Heart left ventricle (tissue), 16 donors: ENCODE measurements at regions not wholly inside any gene's neighbourhood (a gene's known extent, or its start where the extent isn't known, plus 50 kb on each side); places are given as distances from the start of the nearest gene placed in this dataset.

ENCODE experiments used
- ATAC-seq, 4 donors: fragments of 200-7000 bp; cut with Tn5 transposase; one replicate each; pipeline ENCODE4 v1.9.1; 2020 to 2022; ENCODE audit warnings: moderate library complexity in 4 of 4, mild to moderate bottlenecking in 3 of 4, moderate number of reproducible peaks in 1 of 4
- DNase-seq, 5 donors: peaks; one replicate each; pipeline ENCODE4 v3.0.0-alpha.2; 2020
- H3K27ac ChIP-seq, 12 donors: fragments of 200-600 bp; sonication (generic) in 4 of 12; one replicate each; pipeline versions ENCODE4 v1.5.0 to v1.8.0; 2016 to 2022; ENCODE audit warnings: mild to moderate bottlenecking in 2 of 12
- H3K27me3 ChIP-seq, 9 donors: fragments of 200-600 bp; sonication (generic) in 2 of 9; one replicate each; pipeline versions ENCODE4 v1.5.1 to v1.8.0; 2016 to 2022; ENCODE audit warnings: mild to moderate bottlenecking in 3 of 9
- H3K36me3 ChIP-seq, 9 donors: fragments of 200-600 bp; sonication (generic) in 2 of 9; one replicate each; pipeline versions ENCODE4 v1.5.0 to v1.8.0; 2018 to 2022; ENCODE audit warnings: mild to moderate bottlenecking in 2 of 9
- H3K4me1 ChIP-seq, 12 donors: fragments of 200-600 bp; sonication (generic) in 4 of 12; one replicate each; pipeline versions ENCODE4 v1.5.0 to v1.8.0; 2016 to 2022; ENCODE audit warnings: mild to moderate bottlenecking in 3 of 12
- H3K4me3 ChIP-seq, 12 donors: fragments of 200-600 bp; sonication (generic) in 4 of 12; one replicate each; pipeline versions ENCODE4 v1.5.0 to v1.8.0; 2017 to 2022; ENCODE audit warnings: mild to moderate bottlenecking in 9 of 12, moderate library complexity in 4 of 12
- H3K9me3 ChIP-seq, 12 donors: fragments of 200-600 bp; sonication (generic) in 4 of 12; one replicate each; pipeline versions ENCODE4 v1.5.0 to v1.8.0; 2016 to 2022; ENCODE audit warnings: mild to moderate bottlenecking in 1 of 12
- POLR2A ChIP-seq, 2 donors: fragments of 450-650 bp; IDR thresholded peaks; one replicate each; pipeline ENCODE4 v1.6.1; 2017; ENCODE audit warnings: antibody characterized with exemption in 2 of 2, mild to moderate bottlenecking in 2 of 2, moderate library complexity in 2 of 2
- WGBS, 4 donors: extraction: QIAGEN DNeasy Blood & Tissue Kit in 2 of 4; methylation state at CpG; one replicate each; pipeline versions ENCODE4 v1.1.5 to v1.1.7; 2013 to 2018; 5-methylcytosine and 5-hydroxymethylcytosine counted together
- intact Hi-C, 10 donors: fragments of 100-400 bp; cut with DNase I; formaldehyde crosslinking; loops; one replicate each; pipeline versions ENCODE4 v1.11.1 to v1.14.2; 2022
- TF ChIP-seq, protein P1 (sequence below), 12 donors: fragments of 200-600 bp; sonication (generic) in 4 of 12; IDR thresholded peaks; one replicate each; pipeline versions ENCODE4 v1.5.0 to v1.8.0; 2018 to 2022; ENCODE audit warnings: antibody characterized with exemption in 12 of 12, mild to moderate bottlenecking in 5 of 12
- donor health status: ischemic (EF 13 %, LVEDD 7.1; RV severe dilation, severe dysfunction).
- donor health status: healthy with polysubstance abuse.
- donor health status: DM: no; HTN: yes; CAD: no.
- donor health status: DM: no; HTN: no; CAD: no.
- donor health status: ischemic (EF 25% LVEDD 6.9; RV normal size, moderate dysfunction).
- donor health status: ischemic (EF 25% LVEDD 5.7; RV mildly dilated, moderate dysfunction).
- donor health status: healthy.
- donor health status: DM: yes; HTN: yes; CAD: no.
- donor health status: ischemic (EF 35%, LVEDD 5.7; RV mildly dilated, moderate dysfunction).
- donor health status: nonischemic (EF 11% LVEDD 7.7; RV severe dilation, severe dysfunction).
- donor health status: DM: yes; HTN: yes; CAD: no.
- donor health status: PGD.
- donor health status: ischemic (EF 29% LVEDD 5.4; RV normal size, mild dysfunction).
- donor health status: nonischemic (EF 23%, LVEDD 6.1; RV moderate dilation, normal function).

DNA sequence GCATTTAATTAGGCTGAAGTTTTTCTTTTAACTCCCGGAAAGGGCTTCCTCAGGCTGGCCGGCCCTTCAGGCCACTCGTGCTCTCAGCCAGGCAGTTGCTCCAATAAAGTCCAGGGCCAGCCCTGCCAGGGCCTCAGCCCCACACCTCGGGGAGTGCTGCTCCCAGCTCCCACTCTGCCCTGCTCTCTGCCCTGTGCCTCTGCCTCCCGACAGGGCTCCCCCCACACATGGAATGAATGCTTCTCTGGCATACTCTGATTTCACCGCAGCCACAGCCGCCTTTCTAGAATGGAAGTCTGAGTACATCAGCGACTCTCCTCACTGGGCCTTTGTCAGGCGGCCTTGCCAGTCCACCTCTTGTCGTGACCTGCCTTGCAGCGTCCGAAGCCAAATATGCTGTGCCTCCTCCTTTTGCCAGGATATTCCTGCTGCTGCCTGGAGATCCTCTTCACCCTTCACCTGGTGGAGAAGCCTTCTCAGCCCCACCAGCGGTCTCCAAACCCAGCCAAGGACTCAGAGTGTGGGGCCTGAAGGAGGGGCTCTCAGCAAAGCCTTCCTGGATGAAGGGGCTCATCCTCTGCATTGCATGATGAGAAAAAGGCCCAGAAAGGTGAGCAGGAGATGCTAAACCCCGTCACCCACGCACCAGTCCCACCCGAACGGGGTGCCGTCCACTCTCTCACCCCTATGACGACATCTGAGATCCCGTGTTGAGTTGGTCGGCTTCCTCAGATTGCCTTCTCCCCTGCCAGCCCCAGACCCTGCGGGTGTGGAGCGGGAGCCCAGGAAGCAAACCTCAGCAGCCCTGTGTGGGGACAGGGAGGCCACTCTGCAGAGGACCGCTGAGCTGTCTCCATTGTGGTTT, 472.7 kb upstream of the HS6ST1 start:
- intact Hi-C loops, result no loop called here
- no peak for TF ChIP-seq POLR2A (IDR thresholded peaks at IDR 0.05)
- TF ChIP-seq, protein P1, sequence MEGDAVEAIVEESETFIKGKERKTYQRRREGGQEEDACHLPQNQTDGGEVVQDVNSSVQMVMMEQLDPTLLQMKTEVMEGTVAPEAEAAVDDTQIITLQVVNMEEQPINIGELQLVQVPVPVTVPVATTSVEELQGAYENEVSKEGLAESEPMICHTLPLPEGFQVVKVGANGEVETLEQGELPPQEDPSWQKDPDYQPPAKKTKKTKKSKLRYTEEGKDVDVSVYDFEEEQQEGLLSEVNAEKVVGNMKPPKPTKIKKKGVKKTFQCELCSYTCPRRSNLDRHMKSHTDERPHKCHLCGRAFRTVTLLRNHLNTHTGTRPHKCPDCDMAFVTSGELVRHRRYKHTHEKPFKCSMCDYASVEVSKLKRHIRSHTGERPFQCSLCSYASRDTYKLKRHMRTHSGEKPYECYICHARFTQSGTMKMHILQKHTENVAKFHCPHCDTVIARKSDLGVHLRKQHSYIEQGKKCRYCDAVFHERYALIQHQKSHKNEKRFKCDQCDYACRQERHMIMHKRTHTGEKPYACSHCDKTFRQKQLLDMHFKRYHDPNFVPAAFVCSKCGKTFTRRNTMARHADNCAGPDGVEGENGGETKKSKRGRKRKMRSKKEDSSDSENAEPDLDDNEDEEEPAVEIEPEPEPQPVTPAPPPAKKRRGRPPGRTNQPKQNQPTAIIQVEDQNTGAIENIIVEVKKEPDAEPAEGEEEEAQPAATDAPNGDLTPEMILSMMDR (IDR thresholded peaks at IDR 0.05), result no peak
- 91 to 93% (median 92%) methylated on average over 24 of the region's 24 CpGs for WGBS, 4 donors
- Histone ChIP-seq H3K27me3 (no peaks in the 10 kb centered on the region), H3K9me3 (no peaks in the 10 kb centered on the region), H3K36me3 (no peaks in the 10 kb centered on the region), H3K4me3 (no peak overlapping the region), H3K27ac (no peak overlapping the region), H3K4me1 (no peaks in the 10 kb centered on the region)
- ATAC-seq, result no peak
- no peak for DNase-seq

DNA sequence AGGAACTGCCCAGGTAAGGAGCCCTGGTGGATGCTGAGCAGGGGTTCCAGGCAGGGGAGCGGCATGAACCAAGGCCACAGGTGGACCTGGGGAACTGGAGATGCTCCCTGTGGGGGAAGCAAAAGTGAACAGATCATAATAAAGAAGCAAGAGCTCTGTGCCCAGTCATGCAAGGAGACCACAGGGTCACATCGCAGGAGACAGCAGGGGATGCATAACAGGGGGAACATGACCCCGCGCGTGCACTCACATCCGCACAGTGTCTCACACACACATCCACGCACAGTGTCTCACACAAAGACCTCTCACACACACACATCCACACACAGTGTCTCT, 473.3 kb upstream of the HS6ST1 start:
- Histone ChIP-seq H3K9me3 (no peaks in the 10 kb centered on the region), H3K4me1 (no peaks in the 10 kb centered on the region), H3K27ac (no peak overlapping the region), H3K4me3 (no peak overlapping the region), H3K27me3 (no peaks in the 10 kb centered on the region), H3K36me3 (no peaks in the 10 kb centered on the region)
- intact Hi-C loops, result no loop called here
- DNase-seq (no peak), ATAC-seq (no peak)
- no peak for TF ChIP-seq POLR2A (IDR thresholded peaks at IDR 0.05)
- TF ChIP-seq, protein P1 (IDR thresholded peaks at IDR 0.05), result no peak
- 76 to 83% (median 80%) methylated on average over 7 of the region's 7 CpGs for WGBS, 4 donors

DNA sequence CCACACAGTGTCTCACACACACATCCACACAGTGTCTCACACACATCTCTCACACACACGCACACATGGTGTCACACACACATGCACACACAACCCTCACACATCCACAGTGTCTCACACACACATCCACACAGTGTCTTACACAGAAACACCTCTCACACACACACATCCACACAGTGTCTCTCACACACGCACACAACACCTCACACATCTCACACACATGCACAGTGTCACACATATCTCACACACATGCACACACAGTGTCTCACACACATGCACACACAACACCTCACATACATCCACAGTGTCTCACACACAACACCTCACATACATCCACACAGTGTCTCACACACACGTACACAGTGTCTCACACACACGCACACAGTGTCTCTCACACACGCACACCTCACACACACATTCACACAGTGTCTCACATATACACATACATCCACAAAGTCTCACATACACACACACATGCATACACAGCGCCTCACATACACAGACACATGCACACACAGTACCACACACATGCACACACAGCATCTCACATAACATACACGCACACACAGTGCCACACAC, 473.9 kb upstream of the HS6ST1 start:
- DNase-seq, result no peak
- Histone ChIP-seq H3K4me1 (peaks cover 0 to 5% (median 0%) of the 10 kb centered on the region in 12 donors), H3K27me3 (no peaks in the 10 kb centered on the region), H3K9me3 (no peaks in the 10 kb centered on the region), H3K36me3 (no peaks in the 10 kb centered on the region), H3K27ac (no peak overlapping the region), H3K4me3 (no peak overlapping the region)
- TF ChIP-seq, protein P1 (IDR thresholded peaks at IDR 0.05), result no peak
- no peak for TF ChIP-seq POLR2A (IDR thresholded peaks at IDR 0.05)
- intact Hi-C loops, result no loop called here
- ATAC-seq, result no peak
- 90 to 95% (median 93%) methylated on average over 7 of the region's 7 CpGs for WGBS, 4 donors

DNA sequence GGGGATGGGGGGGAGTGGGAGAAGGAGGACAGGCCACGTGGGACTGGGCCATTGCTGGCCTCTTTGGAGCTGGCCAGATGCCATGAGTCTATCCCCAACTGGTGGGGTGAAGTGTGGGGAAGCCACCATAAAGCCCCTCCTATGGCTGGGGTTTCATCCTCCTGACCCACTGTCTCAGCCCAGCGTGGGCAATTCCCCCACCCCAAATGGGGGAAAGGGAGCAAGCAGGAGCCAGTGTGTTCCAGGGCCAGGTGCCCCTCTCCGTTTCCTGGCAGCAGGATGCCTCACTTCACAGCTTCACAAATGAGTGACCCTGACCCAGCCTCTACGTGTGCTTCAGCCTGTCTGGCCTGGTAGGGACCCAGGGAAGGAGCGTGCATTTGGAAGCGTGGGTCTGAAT, 474.7 kb upstream of the HS6ST1 start:
- H3K36me3 ChIP-seq, result no peaks in the 10 kb centered on the region
- intact Hi-C loops, result no loop called here
- no peak overlapping the region for H3K4me3 ChIP-seq
- peaks cover 0 to 14% (median 0%) of the 10 kb centered on the region in 12 donors for H3K4me1 ChIP-seq
- 66 to 77% (median 71%) methylated on average over 6 of the region's 6 CpGs for WGBS, 4 donors
- no peaks in the 10 kb centered on the region for H3K27me3 ChIP-seq
- TF ChIP-seq POLR2A (IDR thresholded peaks at IDR 0.05), result no peak
- TF ChIP-seq, protein P1 (IDR thresholded peaks at IDR 0.05), result no peak
- no peak for ATAC-seq
- no peak overlapping the region for H3K27ac ChIP-seq
- DNase-seq, result no peak
- no peaks in the 10 kb centered on the region for H3K9me3 ChIP-seq
